RWPE1 (cell line): ENCODE measurements at regions not wholly inside any gene's neighbourhood (a gene's known extent, or its start where the extent isn't known, plus 50 kb on each side); places are given as distances from the start of the nearest gene placed in this dataset.

ENCODE experiments used
- CTCF ChIA-PET: fragments of 350-600 bp; sonication (Branson Sonifier 250); formaldehyde crosslinking; extraction: SDS; loops from one replicate; lab custom pipeline; 2021; lab: Yijun Ruan, JAX
- POLR2A ChIA-PET: fragments of 400-600 bp; formaldehyde crosslinking; extraction: SDS; loops from one replicate; lab custom pipeline; 2020; ENCODE audit warnings: antibody characterized with exemption; ENCODE audit not compliant: low non-redundant PET; lab: Yijun Ruan, JAX
- DNase-seq: peaks from one replicate; pipeline ENCODE4 v3.0.0; 2012; ENCODE audit warnings: low spot score
- H3K27ac ChIP-seq: fragments of 450-650 bp; 2 replicates; pipeline ENCODE4 v1.5.1; 2017
- CTCF ChIP-seq: fragments of 450-650 bp; conservative IDR thresholded peaks from 2 replicates; pipeline ENCODE4 v1.5.1; 2017; ENCODE audit warnings: low read depth, mild to moderate bottlenecking

- no peak for TF ChIP-seq CTCF
- DNase-seq, result no peak
- CTCF ChIA-PET, result no interaction called here
- POLR2A ChIA-PET, result no interaction called here
- no peak overlapping the region for H3K27ac ChIP-seq
These were observed 245.0 kb upstream of the ACTBL2 start for GRCh38 chr5:57727591-57727990.

- CTCF ChIA-PET, result interaction anchor here (0.6 kb wide), 1 partner anchor 40 kb away, joined by 3 read pairs; no protein-coding TSS in a partner anchor
- POLR2A ChIA-PET, result no interaction called here
- no peak overlapping the region for H3K27ac ChIP-seq
- no peak for DNase-seq
- no peak for TF ChIP-seq CTCF
These were observed 243.3 kb upstream of the ACTBL2 start for GRCh38 chr5:57725658-57726504.

GRCh38 chr5:57724836-57725235, 242.2 kb upstream of the ACTBL2 start:
- H3K27ac ChIP-seq, result no peak overlapping the region
- DNase-seq, result peak; percentile 53
- no peak for TF ChIP-seq CTCF
- POLR2A ChIA-PET, result no interaction called here
- CTCF ChIA-PET, result no interaction called here

GRCh38 chr5:57721226-57721625, 238.6 kb upstream of the ACTBL2 start:
- no peak overlapping the region for H3K27ac ChIP-seq
- POLR2A ChIA-PET, result no interaction called here
- no peak for DNase-seq
- TF ChIP-seq CTCF, result no peak
- CTCF ChIA-PET, result no interaction called here

DNA sequence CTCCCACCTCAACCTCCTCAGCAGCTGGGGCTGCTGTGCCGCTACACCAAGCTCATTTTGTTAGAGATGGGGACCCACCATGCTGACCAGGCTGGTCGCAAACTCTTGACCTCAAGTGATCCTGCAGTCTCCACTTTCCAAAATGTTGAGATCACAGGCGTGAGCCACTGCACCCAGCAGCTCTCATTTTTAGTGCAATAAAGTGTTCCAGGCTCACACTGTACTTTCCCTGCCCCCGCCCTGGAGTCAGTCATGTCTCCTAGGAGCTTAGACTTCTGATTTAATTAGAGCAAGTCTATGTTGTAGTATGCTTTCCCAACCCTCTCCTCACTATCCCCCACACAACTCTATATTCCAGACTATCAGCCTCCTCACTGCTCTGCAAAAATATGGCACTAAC, 238.0 kb upstream of the ACTBL2 start:
- POLR2A ChIA-PET, result no interaction called here

DNA sequence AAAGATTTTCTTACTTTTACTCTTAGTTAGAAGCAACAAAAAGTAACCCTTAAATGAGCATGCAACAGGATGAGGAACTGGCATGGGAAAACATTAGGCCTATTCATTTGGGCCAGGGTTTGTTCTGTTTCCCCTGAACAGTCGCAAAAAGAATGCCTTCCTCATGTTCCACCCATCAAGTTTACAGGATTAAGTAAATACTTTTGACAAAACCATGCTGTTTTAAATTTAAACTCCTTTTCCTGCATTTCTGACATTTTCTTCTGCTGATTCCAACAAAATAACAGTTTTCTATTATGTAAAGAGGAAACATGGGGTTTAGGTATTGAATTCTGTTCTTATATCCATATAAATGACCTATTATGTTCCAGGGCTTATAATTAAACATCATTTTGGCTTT, 236.6 kb upstream of the ACTBL2 start:
- TF ChIP-seq CTCF, result no peak
- DNase-seq, result no peak
- POLR2A ChIA-PET, result no interaction called here
- CTCF ChIA-PET, result no interaction called here
- H3K27ac ChIP-seq, result no peak overlapping the region

More for the DNA sequence above, 238.0 kb upstream of the ACTBL2 start:
- CTCF ChIA-PET, result no interaction called here
- no peak overlapping the region for H3K27ac ChIP-seq
- TF ChIP-seq CTCF, result no peak
- no peak for DNase-seq
